Pulmonary artery endothelial cell (primary cell): ENCODE measurements at regions not wholly inside any gene's neighbourhood (a gene's known extent, or its start where the extent isn't known, plus 50 kb on each side); places are given as distances from the start of the nearest gene placed in this dataset.
"Not testable (repeated sequence)": the region's sequence is repeated elsewhere in the genome, so short reads cannot be mapped to it uniquely, and the experiment has no call there.

Experiments used
- DNase-seq: peaks from one replicate; pipeline ENCODE4 v3.0.0-alpha.2; 2011; ENCODE audit warnings: low read depth, low spot score

- DNase-seq = no peak
Observed at GRCh38 chr7:10436302-10436701, 537.4 kb upstream of the PHF14 start.

GRCh38 chr7:10439027-10439426 is 534.6 kb upstream of the PHF14 start:
- no peak for DNase-seq

DNA sequence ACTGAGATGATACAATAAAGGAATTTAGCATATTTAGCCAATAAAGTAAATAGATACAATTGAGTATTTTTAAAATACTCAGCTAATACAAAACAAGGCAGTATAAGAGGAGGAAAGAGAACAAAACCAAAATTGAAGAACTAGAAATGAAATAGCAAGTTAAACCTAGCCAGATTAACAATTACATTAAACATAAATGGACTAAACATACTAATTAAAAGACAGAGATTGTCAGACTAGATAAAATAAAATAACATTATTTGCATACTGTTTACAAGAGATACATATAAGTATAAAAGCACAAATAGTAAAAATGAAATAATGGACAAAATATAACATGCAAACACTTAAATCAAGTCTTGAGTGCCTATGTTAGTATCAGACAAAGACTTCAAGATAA is 517.7 kb upstream of the PHF14 start:
- no peak for DNase-seq

DNA sequence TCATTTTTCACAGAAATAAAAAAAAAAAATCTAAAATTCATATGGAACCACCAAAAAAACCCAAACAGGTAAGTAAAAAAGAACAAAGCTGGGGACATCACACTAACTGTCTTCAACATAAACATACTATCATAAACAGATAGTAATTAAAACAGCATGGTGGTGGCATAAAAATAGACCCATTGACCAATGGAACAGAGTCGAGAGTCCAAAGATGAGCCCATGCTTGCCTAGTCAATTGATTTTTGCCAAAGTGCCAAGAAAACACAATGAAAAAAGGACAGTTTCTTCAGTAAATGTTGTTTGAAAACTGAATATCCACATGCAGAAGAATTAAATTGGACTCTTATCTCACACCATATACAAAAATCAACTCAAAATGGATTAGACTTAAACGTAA is 513.2 kb upstream of the PHF14 start:
- DNase-seq = no peak

DNA sequence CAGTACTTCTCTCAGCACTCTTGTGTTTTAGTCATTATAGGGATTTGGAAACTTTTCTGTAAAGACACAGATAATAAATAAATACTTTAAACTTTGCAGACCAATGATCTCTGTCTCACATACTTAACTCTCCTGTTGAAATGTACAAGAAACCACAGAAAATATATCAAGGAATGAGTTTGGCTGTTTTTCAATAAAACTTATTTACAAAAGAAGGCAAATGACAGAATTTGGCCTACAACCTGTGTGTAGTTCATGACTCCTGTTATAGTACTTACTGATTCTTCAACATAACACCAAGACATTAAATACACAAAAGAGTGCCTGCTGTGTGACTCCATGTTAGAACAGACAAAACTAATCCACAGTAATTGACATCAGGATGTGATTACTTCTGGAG is 510.0 kb upstream of the PHF14 start:
- DNase-seq = no peak

- DNase-seq = not testable (repeated sequence)
Observed at GRCh38 chr7:10465536-10465935, 508.1 kb upstream of the PHF14 start.

DNA sequence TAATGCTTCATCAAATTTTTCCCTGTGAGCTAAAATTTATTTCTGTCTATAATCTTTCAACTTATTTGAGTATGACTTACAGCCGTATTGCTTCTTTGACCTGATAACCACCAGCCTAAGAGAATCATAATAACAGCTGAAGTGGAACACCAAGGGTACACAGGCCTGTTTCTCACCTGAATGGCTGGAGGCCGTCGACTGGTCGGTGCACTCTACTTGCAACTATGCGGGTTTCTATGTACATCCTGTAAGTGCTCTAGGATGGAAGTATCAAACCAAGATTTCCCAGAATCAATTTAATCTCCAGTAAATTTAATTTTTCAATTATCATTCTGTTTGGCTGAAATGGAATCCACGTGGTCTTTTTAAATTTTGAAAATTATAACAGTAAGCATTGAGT is 504.8 kb upstream of the PHF14 start:
- DNase-seq = no peak

GRCh38 chr7:10469476-10469875 is 504.2 kb upstream of the PHF14 start:
- no peak for DNase-seq

- DNase-seq = no peak
Observed at GRCh38 chr7:10471280-10472058, 502.2 kb upstream of the PHF14 start.

DNA sequence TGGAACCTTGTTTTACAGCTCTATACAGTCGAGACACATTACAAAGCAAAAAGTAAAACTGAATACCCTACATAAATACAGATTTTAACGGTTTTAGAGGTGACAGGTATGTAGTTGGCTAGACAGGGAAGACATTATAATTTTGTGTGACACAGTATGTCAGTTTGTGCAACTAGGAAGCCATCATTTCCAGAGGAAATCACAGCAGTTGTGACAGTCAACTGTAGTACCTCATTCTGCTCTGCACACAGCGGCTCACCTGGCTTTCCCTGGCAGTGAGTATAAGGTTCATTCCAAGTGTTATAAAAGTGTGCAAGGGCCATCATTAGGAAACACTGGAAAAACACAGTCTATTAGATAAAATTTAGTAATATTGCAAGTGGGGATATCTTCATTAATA is 501.6 kb upstream of the PHF14 start:
- no peak for DNase-seq

GRCh38 chr7:10473569-10473968 is 500.1 kb upstream of the PHF14 start:
- DNase-seq = no peak

DNA sequence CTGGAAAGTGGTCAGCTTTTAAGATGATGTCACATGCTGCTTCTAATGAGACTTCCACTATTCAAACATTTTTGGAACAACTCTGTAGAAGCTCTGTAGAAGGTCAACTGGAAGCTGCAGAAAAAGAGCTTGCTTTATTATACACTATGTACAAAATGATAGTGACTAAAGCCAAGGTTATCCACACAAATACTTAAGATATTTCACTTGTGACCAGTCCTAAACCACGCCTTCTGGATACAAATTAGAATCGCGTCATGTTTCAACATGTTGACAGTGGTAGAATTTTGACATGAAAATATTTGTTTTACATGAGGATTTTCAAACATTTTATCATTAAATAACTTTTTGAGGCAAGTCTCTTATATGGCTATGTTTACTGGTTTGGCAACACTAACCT is 499.6 kb upstream of the PHF14 start:
- no peak for DNase-seq

DNA sequence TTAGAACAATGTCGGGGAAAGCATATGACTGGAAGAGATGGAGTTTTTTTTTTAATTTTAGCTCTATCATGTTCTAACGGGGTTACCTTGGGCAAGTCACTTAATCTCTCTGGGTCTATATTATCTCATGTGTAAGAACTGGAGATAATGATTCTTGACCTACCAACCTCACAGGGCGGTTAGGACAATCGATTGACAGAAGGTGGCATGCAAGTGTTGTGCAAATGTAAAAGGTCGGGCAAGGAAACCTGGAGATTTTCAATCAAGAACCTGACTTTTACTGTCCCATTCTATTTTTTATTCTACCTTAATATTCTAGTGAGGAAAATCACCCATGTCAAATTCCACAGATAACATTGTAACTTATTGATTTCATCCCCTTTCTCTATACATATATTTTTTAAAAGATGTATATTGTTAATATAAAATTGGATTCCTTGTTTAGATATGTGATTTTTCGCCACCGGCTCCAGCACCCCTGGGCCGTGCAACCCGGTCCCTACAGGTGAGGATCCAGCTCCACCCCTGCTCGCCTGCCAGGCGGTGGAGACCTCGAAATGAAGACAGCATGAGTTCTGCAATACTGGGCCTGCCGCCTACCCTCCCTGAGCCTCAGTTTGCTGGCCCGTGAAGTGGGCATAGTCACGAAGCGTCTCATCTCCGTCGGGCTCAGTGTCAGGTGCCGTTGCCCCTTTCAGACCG is 497.6 kb upstream of the PHF14 start:
- no peak for DNase-seq

- DNase-seq = no peak
Observed at GRCh38 chr7:10476642-10477041, 497.0 kb upstream of the PHF14 start.

GRCh38 chr7:10483671-10484070 is 490.0 kb upstream of the PHF14 start:
- no peak for DNase-seq

GRCh38 chr7:10484767-10485166 is 488.9 kb upstream of the PHF14 start:
- DNase-seq = no peak

GRCh38 chr7:10501206-10501884 is 472.3 kb upstream of the PHF14 start:
- DNase-seq = not testable (repeated sequence)

DNA sequence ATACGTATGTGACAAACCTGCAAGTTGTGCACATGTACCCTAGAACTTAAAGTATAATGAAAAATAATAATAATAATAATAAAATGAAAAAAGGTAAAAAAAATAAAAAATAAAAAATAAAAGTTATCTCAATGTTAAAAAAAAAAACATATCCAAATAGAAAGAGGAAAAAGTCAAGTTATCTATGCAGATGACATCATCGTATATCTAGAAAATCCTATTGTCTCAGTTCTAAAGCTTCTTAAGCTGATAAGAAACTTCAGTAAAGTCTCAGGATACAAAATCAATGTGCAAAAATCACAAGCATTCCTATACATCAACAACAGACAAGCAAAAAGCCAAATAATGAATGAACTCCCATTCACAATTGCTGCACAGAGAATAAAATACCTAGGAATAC is 466.6 kb upstream of the PHF14 start:
- DNase-seq = no peak

- no peak for DNase-seq
Observed at GRCh38 chr7:10521306-10521705, 452.4 kb upstream of the PHF14 start.

DNA sequence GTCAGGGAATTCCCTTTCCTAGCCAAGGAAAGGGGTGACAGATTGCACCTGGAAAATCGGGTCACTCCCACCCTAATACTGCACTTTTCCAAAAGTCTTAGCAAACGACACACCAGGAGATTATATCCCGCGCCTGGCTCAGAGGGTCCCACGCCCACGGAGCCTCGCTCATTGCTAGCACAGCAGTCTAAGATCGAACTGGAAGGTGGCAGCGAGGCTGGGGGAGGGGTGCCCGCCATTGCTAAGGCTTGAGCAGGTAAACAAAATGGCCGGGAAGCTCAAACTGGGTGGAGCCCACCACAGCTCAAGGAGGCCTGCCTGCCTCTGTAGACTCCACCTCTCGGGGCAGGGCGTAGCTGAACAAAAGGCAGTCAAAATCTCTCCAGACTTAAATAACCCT is 440.2 kb upstream of the PHF14 start:
- not testable (repeated sequence) for DNase-seq

DNA sequence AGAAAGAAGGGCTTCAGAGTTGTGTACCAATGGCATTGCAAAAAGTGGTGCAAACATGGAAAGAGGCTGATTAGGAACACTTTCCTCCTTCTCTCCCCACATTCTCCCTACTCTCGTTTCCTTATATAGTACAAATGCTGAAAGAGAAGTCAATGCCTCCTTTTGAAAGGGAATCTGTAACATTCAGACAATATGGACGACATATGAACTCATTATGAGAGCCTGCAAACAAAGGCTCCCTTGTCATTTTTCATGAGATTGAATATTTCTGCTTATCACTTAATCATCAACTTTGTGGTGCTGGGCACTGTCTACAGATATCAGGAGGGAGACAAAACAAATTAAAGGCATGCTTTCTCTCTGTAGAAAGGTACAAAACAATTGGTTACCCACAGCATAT is 437.1 kb upstream of the PHF14 start:
- DNase-seq = no peak

GRCh38 chr7:10537764-10538163 is 435.9 kb upstream of the PHF14 start:
- DNase-seq = no peak

- no peak for DNase-seq
Observed at GRCh38 chr7:10557375-10557774, 416.3 kb upstream of the PHF14 start.
